ENCODE measurements at regions not wholly inside any gene's neighbourhood (a gene's known extent, or its start where the extent isn't known, plus 50 kb on each side); places are given as distances from the start of the nearest gene placed in this dataset.
"Not testable (repeated sequence)": the region's sequence is repeated elsewhere in the genome, so short reads cannot be mapped to it uniquely, and the experiment has no call there.

GRCh38 chr10:21438914-21439313 lies 86.6 kb downstream of the SKIDA1 start:
- H3K9me3 Mint-ChIP-seq; H3K4me1 Mint-ChIP-seq; CTCF ChIA-PET; H3K4me3 ChIP-seq (ENCODE audit: low read length); POLR2A ChIA-PET; H3K9me3 ChIP-seq (ENCODE audit: control insufficient read depth in 2 of 3, low read length in 3 of 3); H3K4me1 ChIP-seq (ENCODE audit: control insufficient read depth in 2 of 2, insufficient read depth in 2 of 2, low read length in 2 of 2); H3K36me3 Mint-ChIP-seq; H3K27ac Mint-ChIP-seq; ATAC-seq; DNase-seq; H3K4me3 Mint-ChIP-seq; H3K36me3 ChIP-seq (ENCODE audit: control insufficient read depth in 2 of 3, insufficient read depth in 3 of 3, low read length in 3 of 3); H3K27me3 ChIP-seq (ENCODE audit: control insufficient read depth in 2 of 2, insufficient read depth in 2 of 2, low read length in 2 of 2); H3K27ac ChIP-seq (ENCODE audit: low read depth, low read length); H3K27me3 Mint-ChIP-seq; intact Hi-C loops (cut with micrococcal nuclease): not testable (repeated sequence)

DNA sequence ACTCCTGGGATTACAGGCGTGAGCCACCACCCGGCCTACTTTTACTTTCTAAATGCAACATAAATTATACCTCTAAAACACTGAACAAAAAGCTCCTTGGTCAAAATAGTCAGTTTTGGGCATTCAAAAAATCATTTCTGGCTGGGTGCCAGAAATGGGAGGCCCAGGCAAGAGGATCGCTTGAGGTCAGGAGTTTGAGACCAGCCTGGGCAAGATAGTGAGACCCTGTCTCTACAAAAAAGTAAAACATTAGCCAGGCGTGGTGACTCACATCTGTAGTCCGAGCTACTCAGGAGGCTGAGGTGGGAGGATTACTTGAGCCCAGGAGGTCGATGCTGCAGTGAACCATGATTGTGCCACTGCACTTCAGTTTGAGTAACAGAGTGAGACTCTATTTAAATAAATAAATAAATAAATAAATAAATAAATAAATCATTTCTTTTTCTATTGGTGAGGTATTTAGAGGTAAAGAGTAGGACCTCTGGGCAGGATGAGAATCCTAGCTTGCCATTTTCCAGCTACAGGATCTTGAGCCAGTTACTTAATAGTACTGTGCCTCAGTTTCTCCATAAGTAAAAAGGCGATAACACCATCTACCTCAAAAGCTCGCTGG lies 87.6 kb downstream of the SKIDA1 start:
- ChIA-PET POLR2A (no interaction called here), CTCF (no interaction called here)
- H3K36me3 ChIP-seq (ENCODE audit: control insufficient read depth in 2 of 3, insufficient read depth in 3 of 3, low read length in 3 of 3): no peaks in the 10 kb centered on the region
- H3K27ac ChIP-seq (ENCODE audit: low read depth, low read length): no peak overlapping the region
- intact Hi-C loops (cut with micrococcal nuclease): no loop called here
- H3K9me3 Mint-ChIP-seq: peaks cover 0 to 2% (median 0%) of the 10 kb centered on the region in 11 donors
- H3K4me1 ChIP-seq (ENCODE audit: control insufficient read depth in 2 of 2, insufficient read depth in 2 of 2, low read length in 2 of 2): no peaks in the 10 kb centered on the region
- no peaks in the 10 kb centered on the region for H3K27me3 ChIP-seq (ENCODE audit: control insufficient read depth in 2 of 2, insufficient read depth in 2 of 2, low read length in 2 of 2)
- H3K27ac Mint-ChIP-seq: no peak overlapping the region
- H3K36me3 Mint-ChIP-seq: no peaks in the 10 kb centered on the region
- no peak overlapping the region for H3K4me3 Mint-ChIP-seq
- peaks cover 0 to 12% (median 0%) of the 10 kb centered on the region in 5 donors for H3K27me3 Mint-ChIP-seq
- no peak for ATAC-seq
- DNase-seq: no peak
- no peaks in the 10 kb centered on the region for H3K4me1 Mint-ChIP-seq
- H3K9me3 ChIP-seq (ENCODE audit: control insufficient read depth in 2 of 3, low read length in 3 of 3): no peaks in the 10 kb centered on the region
- H3K4me3 ChIP-seq (ENCODE audit: low read length): no peak overlapping the region

DNA sequence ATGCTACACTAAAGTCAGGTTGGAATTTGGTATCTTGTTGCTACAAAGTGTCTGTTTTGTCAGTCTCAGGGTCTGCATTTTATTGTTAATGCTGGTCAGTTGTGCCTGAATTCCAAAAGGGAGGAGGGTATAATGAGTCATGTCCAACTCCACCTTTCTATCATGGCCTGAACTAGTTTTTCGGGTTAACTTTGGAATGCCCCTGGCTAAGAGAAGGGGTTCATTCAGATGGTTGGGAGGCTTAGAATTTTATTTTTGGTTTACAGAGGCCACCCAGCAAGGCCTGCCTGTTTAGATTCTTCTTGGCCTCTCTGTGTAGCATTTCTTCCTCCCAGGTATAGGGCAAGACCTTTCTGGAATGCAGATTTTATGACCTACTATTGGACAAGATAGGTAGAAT lies 93.2 kb downstream of the SKIDA1 start:
- H3K36me3 ChIP-seq (ENCODE audit: control insufficient read depth in 2 of 3, insufficient read depth in 3 of 3, low read length in 3 of 3): no peaks in the 10 kb centered on the region
- H3K27ac ChIP-seq (ENCODE audit: low read depth, low read length): no peak overlapping the region
- ChIA-PET POLR2A (no interaction called here), CTCF (no interaction called here)
- ATAC-seq (no peak), DNase-seq (no peak)
- H3K27me3 ChIP-seq (ENCODE audit: control insufficient read depth in 2 of 2, insufficient read depth in 2 of 2, low read length in 2 of 2): no peaks in the 10 kb centered on the region
- intact Hi-C loops (cut with micrococcal nuclease): no loop called here
- no peak overlapping the region for H3K4me3 ChIP-seq (ENCODE audit: low read length)
- peaks cover 0 to 2% (median 0%) of the 10 kb centered on the region in 5 donors for H3K36me3 Mint-ChIP-seq
- H3K9me3 ChIP-seq (ENCODE audit: control insufficient read depth in 2 of 3, low read length in 3 of 3): no peaks in the 10 kb centered on the region
- H3K4me3 Mint-ChIP-seq: no peak overlapping the region
- H3K9me3 Mint-ChIP-seq: peaks cover 0 to 18% (median 4%) of the 10 kb centered on the region in 11 donors
- H3K4me1 Mint-ChIP-seq: no peaks in the 10 kb centered on the region
- H3K4me1 ChIP-seq (ENCODE audit: control insufficient read depth in 2 of 2, insufficient read depth in 2 of 2, low read length in 2 of 2): no peaks in the 10 kb centered on the region
- H3K27me3 Mint-ChIP-seq: peaks cover 0 to 16% (median 0%) of the 10 kb centered on the region in 5 donors
- no peak overlapping the region for H3K27ac Mint-ChIP-seq

DNA sequence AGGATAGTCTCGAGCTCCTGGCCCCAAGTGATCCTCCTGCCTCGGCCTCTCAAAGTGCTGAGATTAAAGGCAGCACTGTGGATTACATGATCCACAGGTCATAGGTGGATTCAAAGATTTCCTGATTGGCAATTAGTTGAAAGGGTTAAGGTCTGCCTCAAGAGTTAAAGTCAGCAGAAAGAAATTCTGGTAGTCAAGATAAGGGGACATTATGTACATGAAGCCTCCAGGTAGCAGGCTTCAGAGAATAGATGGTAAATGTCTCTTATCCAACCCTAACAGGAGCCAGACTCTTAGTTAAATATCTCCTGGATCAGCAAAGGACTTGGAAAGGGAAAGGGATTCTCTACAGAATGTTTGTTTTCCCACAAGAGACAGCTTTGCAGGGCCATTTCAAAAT lies 93.7 kb downstream of the SKIDA1 start:
- ATAC-seq: no peak
- Histone ChIP-seq H3K27me3 (ENCODE audit: control insufficient read depth in 2 of 2, insufficient read depth in 2 of 2, low read length in 2 of 2) (no peaks in the 10 kb centered on the region), H3K27ac (ENCODE audit: low read depth, low read length) (no peak overlapping the region), H3K9me3 (ENCODE audit: control insufficient read depth in 2 of 3, low read length in 3 of 3) (no peaks in the 10 kb centered on the region), H3K36me3 (ENCODE audit: control insufficient read depth in 2 of 3, insufficient read depth in 3 of 3, low read length in 3 of 3) (no peaks in the 10 kb centered on the region), H3K4me1 (ENCODE audit: control insufficient read depth in 2 of 2, insufficient read depth in 2 of 2, low read length in 2 of 2) (no peaks in the 10 kb centered on the region), H3K4me3 (ENCODE audit: low read length) (no peak overlapping the region)
- DNase-seq: no peak
- no peaks in the 10 kb centered on the region for H3K4me1 Mint-ChIP-seq
- H3K4me3 Mint-ChIP-seq: no peak overlapping the region
- H3K27me3 Mint-ChIP-seq: peaks cover 0 to 16% (median 0%) of the 10 kb centered on the region in 5 donors
- CTCF ChIA-PET: no interaction called here
- POLR2A ChIA-PET: no interaction called here
- intact Hi-C loops (cut with micrococcal nuclease): no loop called here
- H3K36me3 Mint-ChIP-seq: peaks cover 0 to 3% (median 0%) of the 10 kb centered on the region in 5 donors
- H3K27ac Mint-ChIP-seq: no peak overlapping the region
- peaks cover 0 to 19% (median 4%) of the 10 kb centered on the region in 11 donors for H3K9me3 Mint-ChIP-seq

GRCh38 chr10:21427804-21428481 lies 97.5 kb downstream of the SKIDA1 start:
- Histone ChIP-seq H3K4me3 (ENCODE audit: low read length) (no peak overlapping the region), H3K4me1 (ENCODE audit: control insufficient read depth in 2 of 2, insufficient read depth in 2 of 2, low read length in 2 of 2) (no peaks in the 10 kb centered on the region), H3K9me3 (ENCODE audit: control insufficient read depth in 2 of 3, low read length in 3 of 3) (no peaks in the 10 kb centered on the region), H3K27me3 (ENCODE audit: control insufficient read depth in 2 of 2, insufficient read depth in 2 of 2, low read length in 2 of 2) (no peaks in the 10 kb centered on the region), H3K36me3 (ENCODE audit: control insufficient read depth in 2 of 3, insufficient read depth in 3 of 3, low read length in 3 of 3) (no peaks in the 10 kb centered on the region), H3K27ac (ENCODE audit: low read depth, low read length) (no peak overlapping the region)
- DNase-seq: no peak
- H3K27me3 Mint-ChIP-seq: peaks cover 0 to 4% (median 0%) of the 10 kb centered on the region in 5 donors
- H3K9me3 Mint-ChIP-seq: peaks cover 0 to 19% (median 5%) of the 10 kb centered on the region in 11 donors
- peaks cover 0 to 2% (median 0%) of the 10 kb centered on the region in 7 donors for H3K4me1 Mint-ChIP-seq
- POLR2A ChIA-PET: no interaction called here
- CTCF ChIA-PET: no interaction called here
- H3K36me3 Mint-ChIP-seq: peaks cover 0 to 3% (median 0%) of the 10 kb centered on the region in 5 donors
- intact Hi-C loops (cut with micrococcal nuclease): no loop called here
- ATAC-seq: no peak
- H3K4me3 Mint-ChIP-seq: no peak overlapping the region
- no peak overlapping the region for H3K27ac Mint-ChIP-seq

- Histone ChIP-seq H3K27me3 (ENCODE audit: control insufficient read depth in 2 of 2, insufficient read depth in 2 of 2, low read length in 2 of 2) (no peaks in the 10 kb centered on the region), H3K4me1 (ENCODE audit: control insufficient read depth in 2 of 2, insufficient read depth in 2 of 2, low read length in 2 of 2) (no peaks in the 10 kb centered on the region), H3K36me3 (ENCODE audit: control insufficient read depth in 2 of 3, insufficient read depth in 3 of 3, low read length in 3 of 3) (no peaks in the 10 kb centered on the region), H3K4me3 (ENCODE audit: low read length) (no peak overlapping the region), H3K9me3 (ENCODE audit: control insufficient read depth in 2 of 3, low read length in 3 of 3) (no peaks in the 10 kb centered on the region), H3K27ac (ENCODE audit: low read depth, low read length) (no peak overlapping the region)
- Mint-ChIP-seq H3K27me3 (peaks cover 0 to 4% (median 0%) of the 10 kb centered on the region in 5 donors), H3K36me3 (peaks cover 0 to 3% (median 0%) of the 10 kb centered on the region in 5 donors), H3K4me1 (peaks cover 0 to 2% (median 0%) of the 10 kb centered on the region in 7 donors), H3K27ac (no peak overlapping the region), H3K4me3 (no peak overlapping the region), H3K9me3 (peaks cover 0 to 12% (median 5%) of the 10 kb centered on the region in 11 donors)
- ATAC-seq: no peak
- CTCF ChIA-PET: no interaction called here
- POLR2A ChIA-PET: no interaction called here
- no peak for DNase-seq
- intact Hi-C loops (cut with micrococcal nuclease): no loop called here
Observed at GRCh38 chr10:21424459-21424861, 101.0 kb downstream of the SKIDA1 start.

- Mint-ChIP-seq H3K4me1 (peaks cover 0 to 2% (median 0%) of the 10 kb centered on the region in 7 donors), H3K27me3 (peaks cover 0 to 4% (median 0%) of the 10 kb centered on the region in 5 donors), H3K9me3 (peaks cover 0 to 12% (median 5%) of the 10 kb centered on the region in 11 donors), H3K36me3 (peaks cover 0 to 3% (median 0%) of the 10 kb centered on the region in 5 donors), H3K27ac (no peak overlapping the region), H3K4me3 (no peak overlapping the region)
- ATAC-seq: no peak
- Histone ChIP-seq H3K27ac (ENCODE audit: low read depth, low read length) (no peak overlapping the region), H3K9me3 (ENCODE audit: control insufficient read depth in 2 of 3, low read length in 3 of 3) (no peaks in the 10 kb centered on the region), H3K36me3 (ENCODE audit: control insufficient read depth in 2 of 3, insufficient read depth in 3 of 3, low read length in 3 of 3) (no peaks in the 10 kb centered on the region), H3K4me1 (ENCODE audit: control insufficient read depth in 2 of 2, insufficient read depth in 2 of 2, low read length in 2 of 2) (no peaks in the 10 kb centered on the region), H3K27me3 (ENCODE audit: control insufficient read depth in 2 of 2, insufficient read depth in 2 of 2, low read length in 2 of 2) (no peaks in the 10 kb centered on the region), H3K4me3 (ENCODE audit: low read length) (no peak overlapping the region)
- POLR2A ChIA-PET: no interaction called here
- CTCF ChIA-PET: no interaction called here
- no peak for DNase-seq
- intact Hi-C loops (cut with micrococcal nuclease): no loop called here
Observed at GRCh38 chr10:21423850-21424249, 101.6 kb downstream of the SKIDA1 start.
